Left forelimb (tissue), 1 donor: ENCODE measurements at regions not wholly inside any gene's neighbourhood (a gene's known extent, or its start where the extent isn't known, plus 50 kb on each side); places are given as distances from the start of the nearest gene placed in this dataset.
"Not testable (repeated sequence)": the region's sequence is repeated elsewhere in the genome, so short reads cannot be mapped to it uniquely, and the experiment has no call there.

Source experiments
- DNase-seq: peaks from one replicate; pipeline ENCODE4 v3.0.0-alpha.2; 2018; ENCODE audit warnings: low spot score

- DNase-seq: no peak
Observed at GRCh38 chr6:23775127-23775526, 350.9 kb upstream of the NRSN1 start.

- DNase-seq: no peak
Observed at GRCh38 chr6:23783901-23784300, 342.1 kb upstream of the NRSN1 start.

GRCh38 chr6:23784301-23784919 lies 341.6 kb upstream of the NRSN1 start:
- DNase-seq: no peak

- no peak for DNase-seq
Observed at GRCh38 chr6:23790756-23791155, 335.3 kb upstream of the NRSN1 start.

GRCh38 chr6:23797041-23797440 lies 329.0 kb upstream of the NRSN1 start:
- DNase-seq: no peak

- not testable (repeated sequence) for DNase-seq
Observed at GRCh38 chr6:23804289-23804688, 321.7 kb upstream of the NRSN1 start.

GRCh38 chr6:23821141-23821540 lies 304.9 kb upstream of the NRSN1 start:
- DNase-seq: not testable (repeated sequence)

- no peak for DNase-seq
Observed at GRCh38 chr6:23823421-23823820, 302.6 kb upstream of the NRSN1 start.

- DNase-seq: no peak
Observed at GRCh38 chr6:23826572-23826971, 299.4 kb upstream of the NRSN1 start.

- DNase-seq: no peak
Observed at GRCh38 chr6:23828861-23829260, 297.2 kb upstream of the NRSN1 start.

- no peak for DNase-seq
Observed at GRCh38 chr6:23841116-23841515, 284.9 kb upstream of the NRSN1 start.

GRCh38 chr6:23842760-23843159 lies 283.3 kb upstream of the NRSN1 start:
- no peak for DNase-seq

- DNase-seq: no peak
Observed at GRCh38 chr6:23851522-23851921, 274.5 kb upstream of the NRSN1 start.

- DNase-seq: not testable (repeated sequence)
Observed at GRCh38 chr6:23853566-23854133, 272.4 kb upstream of the NRSN1 start.

GRCh38 chr6:23854154-23854553 lies 271.9 kb upstream of the NRSN1 start:
- not testable (repeated sequence) for DNase-seq

- no peak for DNase-seq
Observed at GRCh38 chr6:23855497-23856116, 270.4 kb upstream of the NRSN1 start.

- no peak for DNase-seq
Observed at GRCh38 chr6:23870496-23870895, 255.5 kb upstream of the NRSN1 start.

- DNase-seq: no peak
Observed at GRCh38 chr6:23873161-23873560, 252.9 kb upstream of the NRSN1 start.

- no peak for DNase-seq
Observed at GRCh38 chr6:23875006-23875405, 251.0 kb upstream of the NRSN1 start.

GRCh38 chr6:23879816-23880215 lies 246.2 kb upstream of the NRSN1 start:
- DNase-seq: no peak

- DNase-seq: no peak
Observed at GRCh38 chr6:23890543-23891227, 235.3 kb upstream of the NRSN1 start.

- no peak for DNase-seq
Observed at GRCh38 chr6:23905133-23905815, 220.7 kb upstream of the NRSN1 start.

- no peak for DNase-seq
Observed at GRCh38 chr6:23910420-23910819, 215.6 kb upstream of the NRSN1 start.
